GM12891 (cell line): ENCODE measurements at regions not wholly inside any gene's neighbourhood (a gene's known extent, or its start where the extent isn't known, plus 50 kb on each side); places are given as distances from the start of the nearest gene placed in this dataset.

Experiments used
- PAX5 ChIP-seq: IDR thresholded peaks from 2 replicates; pipeline ENCODE4 v1.6.1; 2011; ENCODE audit warnings: low read length, moderate library complexity, mild to moderate bottlenecking; ENCODE audit not compliant: insufficient read depth, severe bottlenecking
- POLR2A ChIP-seq: IDR thresholded peaks from 2 replicates; pipeline ENCODE4 v1.6.1; 2011; ENCODE audit warnings: low read depth, low read length, control low read depth
- POLR2AphosphoS5 ChIP-seq: IDR thresholded peaks from 2 replicates; pipeline ENCODE4 v1.6.1; 2011; ENCODE audit warnings: low read depth, low read length, control low read depth
- POU2F2 ChIP-seq: IDR thresholded peaks from 2 replicates; pipeline ENCODE4 v1.6.1; 2011; ENCODE audit warnings: low read depth, mild to moderate bottlenecking, control low read depth, low read length, moderate library complexity
- SPI1 ChIP-seq: IDR thresholded peaks from 2 replicates; pipeline ENCODE4 v1.6.1; 2011; ENCODE audit warnings: low read depth, low read length, control low read depth
- TAF1 ChIP-seq: IDR thresholded peaks from 2 replicates; pipeline ENCODE4 v1.6.1; 2011; ENCODE audit warnings: low read depth, low read length, control low read depth

- no peak for TF ChIP-seq POLR2AphosphoS5
- TF ChIP-seq POLR2A, result no peak
- no peak for TF ChIP-seq PAX5
- no peak for TF ChIP-seq TAF1
- TF ChIP-seq SPI1, result no peak
- no peak for TF ChIP-seq POU2F2
Observed at GRCh38 chr10:33117230-33117629, 159.2 kb upstream of the ITGB1 start.
